ENCODE measurements at regions not wholly inside any gene's neighbourhood (a gene's known extent, or its start where the extent isn't known, plus 50 kb on each side); places are given as distances from the start of the nearest gene placed in this dataset.

- no peak for TF ChIP-seq POLR2A (IDR thresholded peaks at IDR 0.05)
- TF ChIP-seq, protein P1, sequence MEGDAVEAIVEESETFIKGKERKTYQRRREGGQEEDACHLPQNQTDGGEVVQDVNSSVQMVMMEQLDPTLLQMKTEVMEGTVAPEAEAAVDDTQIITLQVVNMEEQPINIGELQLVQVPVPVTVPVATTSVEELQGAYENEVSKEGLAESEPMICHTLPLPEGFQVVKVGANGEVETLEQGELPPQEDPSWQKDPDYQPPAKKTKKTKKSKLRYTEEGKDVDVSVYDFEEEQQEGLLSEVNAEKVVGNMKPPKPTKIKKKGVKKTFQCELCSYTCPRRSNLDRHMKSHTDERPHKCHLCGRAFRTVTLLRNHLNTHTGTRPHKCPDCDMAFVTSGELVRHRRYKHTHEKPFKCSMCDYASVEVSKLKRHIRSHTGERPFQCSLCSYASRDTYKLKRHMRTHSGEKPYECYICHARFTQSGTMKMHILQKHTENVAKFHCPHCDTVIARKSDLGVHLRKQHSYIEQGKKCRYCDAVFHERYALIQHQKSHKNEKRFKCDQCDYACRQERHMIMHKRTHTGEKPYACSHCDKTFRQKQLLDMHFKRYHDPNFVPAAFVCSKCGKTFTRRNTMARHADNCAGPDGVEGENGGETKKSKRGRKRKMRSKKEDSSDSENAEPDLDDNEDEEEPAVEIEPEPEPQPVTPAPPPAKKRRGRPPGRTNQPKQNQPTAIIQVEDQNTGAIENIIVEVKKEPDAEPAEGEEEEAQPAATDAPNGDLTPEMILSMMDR (IDR thresholded peaks at IDR 0.05) = no peak
Observed at GRCh38 chr1:201720522-201720844, 108.5 kb upstream of the IPO9 start.
